GM21423 (cell line): ENCODE measurements at regions not wholly inside any gene's neighbourhood (a gene's known extent, or its start where the extent isn't known, plus 50 kb on each side); places are given as distances from the start of the nearest gene placed in this dataset.

ENCODE experiments used
- ATAC-seq: cut with Tn5 transposase; IDR thresholded peaks from one replicate; pipeline ENCODE4 v1.9.1; 2021; ENCODE audit warnings: mild to moderate bottlenecking, moderate library complexity; ENCODE audit not compliant: unreplicated experiment

- no peak for ATAC-seq
These were observed 728.8 kb upstream of the POU3F3 start for GRCh38 chr2:104125096-104125495.

GRCh38 chr2:104127049-104127770, 726.7 kb upstream of the POU3F3 start:
- ATAC-seq = no peak

- no peak for ATAC-seq
These were observed 713.6 kb upstream of the POU3F3 start for GRCh38 chr2:104140361-104140760.

- ATAC-seq = no peak
These were observed 695.7 kb upstream of the POU3F3 start for GRCh38 chr2:104158191-104158590.

- no peak for ATAC-seq
These were observed 690.2 kb upstream of the POU3F3 start for GRCh38 chr2:104163611-104164130.

- no peak for ATAC-seq
These were observed 689.1 kb upstream of the POU3F3 start for GRCh38 chr2:104164721-104165252.

- ATAC-seq = no peak
These were observed 676.7 kb upstream of the POU3F3 start for GRCh38 chr2:104177179-104177578.

GRCh38 chr2:104179644-104180043, 674.3 kb upstream of the POU3F3 start:
- no peak for ATAC-seq

- no peak for ATAC-seq
These were observed 653.3 kb upstream of the POU3F3 start for GRCh38 chr2:104200533-104201168.

- no peak for ATAC-seq
These were observed 640.2 kb upstream of the POU3F3 start for GRCh38 chr2:104213758-104214157.

- no peak for ATAC-seq
These were observed 638.4 kb upstream of the POU3F3 start for GRCh38 chr2:104215269-104216161.

GRCh38 chr2:104233591-104233990, 620.3 kb upstream of the POU3F3 start:
- ATAC-seq = no peak

GRCh38 chr2:104236491-104236890, 617.4 kb upstream of the POU3F3 start:
- no peak for ATAC-seq

- ATAC-seq = no peak
These were observed 612.9 kb upstream of the POU3F3 start for GRCh38 chr2:104240984-104241383.

GRCh38 chr2:104249629-104250028, 604.3 kb upstream of the POU3F3 start:
- ATAC-seq = no peak

- no peak for ATAC-seq
These were observed 603.3 kb upstream of the POU3F3 start for GRCh38 chr2:104250635-104251034.

GRCh38 chr2:104254017-104254416, 599.9 kb upstream of the POU3F3 start:
- ATAC-seq = no peak

- ATAC-seq = no peak
These were observed 591.2 kb upstream of the POU3F3 start for GRCh38 chr2:104262714-104263113.

GRCh38 chr2:104279646-104280045, 574.3 kb upstream of the POU3F3 start:
- no peak for ATAC-seq

GRCh38 chr2:104280216-104280615, 573.7 kb upstream of the POU3F3 start:
- ATAC-seq = no peak

- ATAC-seq = no peak
These were observed 567.1 kb upstream of the POU3F3 start for GRCh38 chr2:104286841-104287240.
